GM18498 (cell line): ENCODE measurements at regions not wholly inside any gene's neighbourhood (a gene's known extent, or its start where the extent isn't known, plus 50 kb on each side); places are given as distances from the start of the nearest gene placed in this dataset.

Experiments
- ATAC-seq: cut with Tn5 transposase; IDR thresholded peaks from one replicate; pipeline ENCODE4 v1.9.1; 2021; ENCODE audit warnings: mild to moderate bottlenecking, moderate library complexity; ENCODE audit not compliant: unreplicated experiment

- no peak for ATAC-seq
Measured at GRCh38 chr4:181650033-181650825, 593.0 kb upstream of the TENM3 start.

GRCh38 chr4:181656748-181657147, 586.5 kb upstream of the TENM3 start:
- ATAC-seq = no peak

- no peak for ATAC-seq
Measured at GRCh38 chr4:181659202-181659601, 584.0 kb upstream of the TENM3 start.

- no peak for ATAC-seq
Measured at GRCh38 chr4:181659876-181660275, 583.3 kb upstream of the TENM3 start.

- ATAC-seq = no peak
Measured at GRCh38 chr4:181661090-181661489, 582.1 kb upstream of the TENM3 start.

GRCh38 chr4:181661923-181662322, 581.3 kb upstream of the TENM3 start:
- no peak for ATAC-seq

GRCh38 chr4:181662383-181662782, 580.8 kb upstream of the TENM3 start:
- no peak for ATAC-seq

GRCh38 chr4:181670506-181670905, 572.7 kb upstream of the TENM3 start:
- no peak for ATAC-seq

GRCh38 chr4:181671672-181672071, 571.5 kb upstream of the TENM3 start:
- no peak for ATAC-seq

- no peak for ATAC-seq
Measured at GRCh38 chr4:181672751-181673150, 570.5 kb upstream of the TENM3 start.

GRCh38 chr4:181674315-181674875, 568.8 kb upstream of the TENM3 start:
- ATAC-seq = no peak

GRCh38 chr4:181676546-181676945, 566.7 kb upstream of the TENM3 start:
- ATAC-seq = no peak

- ATAC-seq = no peak
Measured at GRCh38 chr4:181677201-181677600, 566.0 kb upstream of the TENM3 start.

- no peak for ATAC-seq
Measured at GRCh38 chr4:181677621-181678020, 565.6 kb upstream of the TENM3 start.

- ATAC-seq = no peak
Measured at GRCh38 chr4:181679754-181680153, 563.4 kb upstream of the TENM3 start.

- ATAC-seq = no peak
Measured at GRCh38 chr4:181682367-181683047, 560.7 kb upstream of the TENM3 start.

GRCh38 chr4:181684310-181684709, 558.9 kb upstream of the TENM3 start:
- ATAC-seq = no peak

- no peak for ATAC-seq
Measured at GRCh38 chr4:181685461-181685860, 557.7 kb upstream of the TENM3 start.

- no peak for ATAC-seq
Measured at GRCh38 chr4:181685911-181686310, 557.3 kb upstream of the TENM3 start.

- no peak for ATAC-seq
Measured at GRCh38 chr4:181687116-181687515, 556.1 kb upstream of the TENM3 start.

GRCh38 chr4:181688432-181688831, 554.8 kb upstream of the TENM3 start:
- no peak for ATAC-seq

- ATAC-seq = no peak
Measured at GRCh38 chr4:181688872-181689271, 554.3 kb upstream of the TENM3 start.
